AG09309 (cell line): ENCODE measurements at regions not wholly inside any gene's neighbourhood (a gene's known extent, or its start where the extent isn't known, plus 50 kb on each side); places are given as distances from the start of the nearest gene placed in this dataset.

Experiments
- DNase-seq: peaks from one replicate; pipeline ENCODE4 v3.0.0-alpha.2; 2010; ENCODE audit warnings: low read depth
- H3K4me3 ChIP-seq: 2 replicates; pipeline ENCODE4 v1.5.1; 2011; ENCODE audit warnings: mild to moderate bottlenecking, low read depth, low read length, moderate library complexity; ENCODE audit not compliant: control insufficient read depth
- TF ChIP-seq, protein P1 (sequence below): IDR thresholded peaks from 2 replicates; pipeline ENCODE4 v1.5.1; 2011; ENCODE audit warnings: mild to moderate bottlenecking, low read depth, low read length, inconsistent platforms; ENCODE audit not compliant: insufficient read depth, control insufficient read depth; ENCODE audit errors: missing control alignments

DNA sequence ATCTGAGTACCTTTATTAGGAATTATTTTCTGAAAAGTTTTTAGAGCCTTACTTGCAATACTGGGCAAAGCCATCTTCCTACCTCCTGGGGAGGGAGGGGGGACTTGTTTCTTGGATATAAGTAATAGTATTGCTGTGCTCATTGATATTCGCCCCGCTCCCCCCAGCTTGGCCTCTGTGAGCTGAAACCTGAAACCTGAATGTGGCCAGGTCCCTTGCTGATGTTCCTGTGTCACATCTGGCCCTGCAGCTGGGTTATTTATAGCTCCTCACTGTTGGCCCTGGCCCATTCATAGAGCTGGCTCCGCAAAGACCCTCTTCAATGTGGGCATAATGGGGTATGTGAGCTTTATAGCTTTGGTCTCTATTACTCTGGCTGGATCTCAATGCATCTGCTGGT, 59.5 kb downstream of the FRMPD3 start:
- TF ChIP-seq, protein P1, sequence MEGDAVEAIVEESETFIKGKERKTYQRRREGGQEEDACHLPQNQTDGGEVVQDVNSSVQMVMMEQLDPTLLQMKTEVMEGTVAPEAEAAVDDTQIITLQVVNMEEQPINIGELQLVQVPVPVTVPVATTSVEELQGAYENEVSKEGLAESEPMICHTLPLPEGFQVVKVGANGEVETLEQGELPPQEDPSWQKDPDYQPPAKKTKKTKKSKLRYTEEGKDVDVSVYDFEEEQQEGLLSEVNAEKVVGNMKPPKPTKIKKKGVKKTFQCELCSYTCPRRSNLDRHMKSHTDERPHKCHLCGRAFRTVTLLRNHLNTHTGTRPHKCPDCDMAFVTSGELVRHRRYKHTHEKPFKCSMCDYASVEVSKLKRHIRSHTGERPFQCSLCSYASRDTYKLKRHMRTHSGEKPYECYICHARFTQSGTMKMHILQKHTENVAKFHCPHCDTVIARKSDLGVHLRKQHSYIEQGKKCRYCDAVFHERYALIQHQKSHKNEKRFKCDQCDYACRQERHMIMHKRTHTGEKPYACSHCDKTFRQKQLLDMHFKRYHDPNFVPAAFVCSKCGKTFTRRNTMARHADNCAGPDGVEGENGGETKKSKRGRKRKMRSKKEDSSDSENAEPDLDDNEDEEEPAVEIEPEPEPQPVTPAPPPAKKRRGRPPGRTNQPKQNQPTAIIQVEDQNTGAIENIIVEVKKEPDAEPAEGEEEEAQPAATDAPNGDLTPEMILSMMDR: no peak
- H3K4me3 ChIP-seq: no peak overlapping the region
- no peak for DNase-seq

DNA sequence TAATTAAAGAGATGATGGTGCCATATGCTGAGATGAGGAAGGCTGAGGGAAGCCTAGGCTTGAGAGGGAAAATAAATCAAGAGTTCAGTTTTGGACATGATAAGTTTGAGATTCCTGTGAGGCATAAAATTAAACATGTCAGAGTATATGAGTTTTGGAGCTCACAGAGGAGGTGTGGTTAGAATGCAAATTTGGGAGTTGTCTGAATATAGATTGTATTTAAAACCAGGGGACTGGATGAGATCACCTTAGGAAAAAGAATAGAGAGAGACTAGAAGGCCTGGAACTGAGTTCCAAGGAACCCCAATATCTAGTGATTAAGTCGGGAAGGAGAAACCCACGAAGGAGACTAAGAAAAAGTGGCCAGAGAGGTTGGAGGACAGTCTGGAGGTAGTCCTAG, 65.5 kb downstream of the FRMPD3 start:
- TF ChIP-seq, protein P1: no peak
- H3K4me3 ChIP-seq: no peak overlapping the region
- DNase-seq: no peak

DNA sequence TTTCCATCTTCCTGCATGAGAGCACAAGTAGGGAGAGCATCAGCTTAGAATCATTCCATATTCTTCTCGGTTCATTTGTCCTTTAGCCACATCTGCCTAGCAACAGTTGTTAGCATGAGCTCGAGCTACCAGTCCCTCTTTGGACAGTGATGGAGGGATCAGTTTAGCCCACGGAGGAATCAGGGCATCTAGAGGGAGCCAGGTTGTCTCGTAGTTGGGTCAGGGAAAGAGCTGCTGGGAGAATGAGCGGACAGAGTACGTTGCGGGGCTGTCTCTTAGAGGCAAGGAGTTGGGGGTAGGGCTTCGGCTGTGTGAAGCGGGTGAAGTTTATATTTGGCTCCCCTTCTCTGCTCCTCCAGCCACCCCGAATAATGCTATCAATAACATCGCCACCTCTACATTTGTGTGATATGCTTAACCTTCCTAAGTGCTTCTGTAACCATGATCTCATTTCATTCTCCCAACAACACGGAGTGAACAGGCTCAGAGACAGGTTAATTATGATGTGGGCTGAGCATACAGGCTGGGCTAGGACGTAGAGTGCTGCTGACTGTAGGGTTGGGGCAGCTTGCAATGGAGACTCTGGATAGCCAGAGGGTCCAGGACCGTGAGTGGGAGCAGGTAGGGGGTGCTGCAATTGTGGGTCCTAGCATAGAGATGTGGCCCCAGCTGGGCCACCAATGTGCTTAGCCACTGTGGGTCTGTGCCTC, 72.6 kb downstream of the FRMPD3 start:
- TF ChIP-seq, protein P1: no peak
- H3K4me3 ChIP-seq: no peak overlapping the region
- DNase-seq: no peak

DNA sequence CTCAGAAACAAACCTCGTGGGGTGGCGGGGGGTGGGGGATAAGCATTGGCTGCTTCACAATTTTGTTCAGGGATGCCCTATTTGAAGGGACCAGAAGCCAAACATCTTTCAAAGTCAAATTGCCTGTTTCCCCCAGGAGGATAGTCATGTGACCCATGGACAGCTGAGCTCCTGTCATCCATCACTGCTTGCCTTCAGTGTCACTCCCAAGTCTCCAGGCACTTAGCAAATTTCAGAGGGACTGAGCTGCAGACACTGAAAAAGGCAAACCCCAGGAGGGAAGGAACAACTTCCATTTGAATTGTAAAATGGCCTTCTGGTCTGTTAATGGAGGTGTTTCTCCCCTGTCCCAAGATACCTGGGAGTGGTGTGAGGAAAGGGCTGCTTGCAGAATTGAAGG, 73.4 kb downstream of the FRMPD3 start:
- H3K4me3 ChIP-seq: no peak overlapping the region
- no peak for DNase-seq
- TF ChIP-seq, protein P1: no peak

DNA sequence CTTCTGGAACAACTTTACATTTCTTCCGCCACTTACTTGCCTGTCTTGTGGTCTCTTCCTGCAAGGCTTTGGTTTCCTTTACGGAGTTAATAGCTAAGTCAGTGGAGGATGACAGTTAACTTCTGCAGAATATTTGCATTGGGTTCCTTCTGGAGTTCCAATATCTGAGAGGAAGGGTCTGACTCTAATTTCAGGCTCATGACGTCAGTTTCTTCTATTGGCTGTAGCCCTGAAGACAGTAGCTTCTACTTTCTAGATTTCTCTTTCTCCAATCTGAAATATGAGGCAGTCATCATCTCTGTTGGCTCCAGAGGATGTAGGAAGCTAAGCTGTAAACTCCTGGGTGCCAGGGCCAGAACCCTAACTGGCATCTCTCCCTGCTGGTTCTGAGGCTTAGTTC, 76.7 kb downstream of the FRMPD3 start:
- TF ChIP-seq, protein P1: no peak
- H3K4me3 ChIP-seq: no peak overlapping the region
- DNase-seq: no peak

DNA sequence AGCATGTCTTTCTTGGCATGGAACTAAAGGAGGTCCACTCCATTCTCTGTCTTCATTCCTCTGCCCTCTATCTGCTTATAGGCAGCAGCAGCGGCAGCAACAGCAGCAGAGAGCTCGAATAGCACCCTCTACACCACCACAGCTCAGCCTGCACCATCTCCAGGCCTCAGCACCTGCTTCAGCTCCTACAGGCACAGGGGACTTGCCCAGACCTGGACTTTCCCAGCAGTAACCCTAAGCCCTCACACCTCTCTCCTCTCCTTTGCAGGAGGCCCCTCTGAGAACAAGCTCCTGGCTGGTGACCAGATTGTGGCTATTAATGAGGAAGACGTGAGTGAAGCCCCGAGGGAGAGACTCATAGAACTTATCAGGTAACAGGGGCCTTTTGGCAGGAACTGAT, 80.7 kb downstream of the FRMPD3 start:
- TF ChIP-seq, protein P1: no peak
- H3K4me3 ChIP-seq: no peak overlapping the region
- DNase-seq: no peak
